ENCODE measurements at regions not wholly inside any gene's neighbourhood (a gene's known extent, or its start where the extent isn't known, plus 50 kb on each side); places are given as distances from the start of the nearest gene placed in this dataset.

GRCh38 chr6:115668211-115668610 lies 392.5 kb downstream of the FRK start:
- POLR2A ChIA-PET: no interaction called here
- Mint-ChIP-seq H3K4me3 (no peak overlapping the region), H3K36me3 (ENCODE audit: low read depth) (no peaks in the 10 kb centered on the region), H3K27me3 (no peaks in the 10 kb centered on the region), H3K27ac (no peak overlapping the region), H3K4me1 (no peaks in the 10 kb centered on the region), H3K9me3 (no peaks in the 10 kb centered on the region)
- intact Hi-C loops (cut with micrococcal nuclease): no loop called here
- no peak for TF ChIP-seq CTCF (IDR thresholded peaks at IDR 0.05)
- DNase-seq (no peak), ATAC-seq (ENCODE audit: low read depth) (no peak)
- CTCF ChIA-PET: no interaction called here

- no peak for ATAC-seq (ENCODE audit: low read depth)
- Mint-ChIP-seq H3K27me3 (no peaks in the 10 kb centered on the region), H3K36me3 (ENCODE audit: low read depth) (no peaks in the 10 kb centered on the region), H3K4me3 (no peak overlapping the region), H3K4me1 (no peaks in the 10 kb centered on the region), H3K27ac (no peak overlapping the region), H3K9me3 (no peaks in the 10 kb centered on the region)
- no peak for TF ChIP-seq CTCF (IDR thresholded peaks at IDR 0.05)
- intact Hi-C loops (cut with micrococcal nuclease): no loop called here
- CTCF ChIA-PET: no interaction called here
- no peak for DNase-seq
- POLR2A ChIA-PET: no interaction called here
Observed at GRCh38 chr6:115667478-115668026, 393.1 kb downstream of the FRK start.

- Mint-ChIP-seq H3K4me1 (no peaks in the 10 kb centered on the region), H3K9me3 (no peaks in the 10 kb centered on the region), H3K36me3 (ENCODE audit: low read depth) (no peaks in the 10 kb centered on the region), H3K27ac (no peak overlapping the region), H3K4me3 (no peak overlapping the region), H3K27me3 (no peaks in the 10 kb centered on the region)
- ATAC-seq (ENCODE audit: low read depth) (no peak), DNase-seq (no peak)
- intact Hi-C loops (cut with micrococcal nuclease): no loop called here
- no peak for TF ChIP-seq CTCF (IDR thresholded peaks at IDR 0.05)
- POLR2A ChIA-PET: no interaction called here
- CTCF ChIA-PET: no interaction called here
Observed at GRCh38 chr6:115666997-115667396, 393.7 kb downstream of the FRK start.

GRCh38 chr6:115665310-115665709 lies 395.4 kb downstream of the FRK start:
- no peak overlapping the region for H3K4me3 Mint-ChIP-seq
- no peak overlapping the region for H3K27ac Mint-ChIP-seq
- no peaks in the 10 kb centered on the region for H3K9me3 Mint-ChIP-seq
- ATAC-seq (ENCODE audit: low read depth) (no peak), DNase-seq (no peak)
- H3K36me3 Mint-ChIP-seq (ENCODE audit: low read depth): no peaks in the 10 kb centered on the region
- ChIA-PET CTCF (no interaction called here), POLR2A (no interaction called here)
- no peaks in the 10 kb centered on the region for H3K4me1 Mint-ChIP-seq
- H3K27me3 Mint-ChIP-seq: no peaks in the 10 kb centered on the region
- no peak for TF ChIP-seq CTCF (IDR thresholded peaks at IDR 0.05)
- intact Hi-C loops (cut with micrococcal nuclease): no loop called here

GRCh38 chr6:115663681-115664080 lies 397.0 kb downstream of the FRK start:
- no peaks in the 10 kb centered on the region for H3K27me3 Mint-ChIP-seq
- DNase-seq (no peak), ATAC-seq (ENCODE audit: low read depth) (no peak)
- no peaks in the 10 kb centered on the region for H3K36me3 Mint-ChIP-seq (ENCODE audit: low read depth)
- no peaks in the 10 kb centered on the region for H3K9me3 Mint-ChIP-seq
- intact Hi-C loops (cut with micrococcal nuclease): no loop called here
- no peak for TF ChIP-seq CTCF (IDR thresholded peaks at IDR 0.05)
- H3K4me1 Mint-ChIP-seq: no peaks in the 10 kb centered on the region
- H3K4me3 Mint-ChIP-seq: no peak overlapping the region
- CTCF ChIA-PET: no interaction called here
- H3K27ac Mint-ChIP-seq: no peak overlapping the region
- POLR2A ChIA-PET: no interaction called here
